GM18907 (cell line): ENCODE measurements at regions not wholly inside any gene's neighbourhood (a gene's known extent, or its start where the extent isn't known, plus 50 kb on each side); places are given as distances from the start of the nearest gene placed in this dataset.

Source experiments
- ATAC-seq: cut with Tn5 transposase; IDR thresholded peaks from one replicate; pipeline ENCODE4 v1.9.1; 2021; ENCODE audit warnings: mild to moderate bottlenecking, moderate library complexity; ENCODE audit not compliant: unreplicated experiment

DNA sequence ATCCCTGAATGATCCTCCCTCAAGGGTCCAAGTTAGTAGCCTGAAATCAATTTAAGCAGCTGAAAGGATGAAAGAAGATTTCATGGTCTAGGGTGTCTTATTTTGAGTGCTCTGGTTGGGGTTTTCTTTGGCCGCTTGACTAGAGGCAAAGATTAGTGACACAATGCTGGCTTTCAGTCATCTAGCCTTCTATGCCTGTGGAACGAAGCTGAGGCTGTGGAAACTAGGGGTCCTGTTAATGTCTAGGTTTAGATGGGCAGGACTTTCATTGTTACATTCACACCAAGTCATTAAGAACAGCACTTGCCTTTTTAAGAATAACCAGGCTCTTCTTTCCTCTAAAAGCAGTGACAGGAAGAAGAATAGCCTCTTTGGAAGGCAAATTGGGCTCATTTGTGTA, 253.8 kb upstream of the E2F7 start:
- ATAC-seq: no peak

DNA sequence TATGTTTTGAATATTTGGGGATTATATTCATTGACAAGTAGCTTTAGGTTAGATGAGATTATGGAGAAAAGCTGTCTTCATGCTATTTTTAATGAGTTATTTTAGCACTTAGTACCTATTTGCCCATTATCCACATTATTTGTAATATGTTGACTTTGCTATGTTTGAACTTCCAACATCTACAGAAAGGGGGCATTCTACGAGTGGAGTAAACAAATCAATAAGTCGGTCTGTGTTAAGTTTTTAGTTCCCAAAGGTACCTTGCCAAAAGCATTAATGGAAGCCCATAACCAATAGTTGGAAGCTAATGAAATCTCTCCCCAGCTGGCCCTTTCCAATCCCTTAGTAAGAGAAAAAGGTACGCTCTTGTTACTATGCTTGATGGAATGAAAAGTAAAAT, 250.0 kb upstream of the E2F7 start:
- no peak for ATAC-seq

DNA sequence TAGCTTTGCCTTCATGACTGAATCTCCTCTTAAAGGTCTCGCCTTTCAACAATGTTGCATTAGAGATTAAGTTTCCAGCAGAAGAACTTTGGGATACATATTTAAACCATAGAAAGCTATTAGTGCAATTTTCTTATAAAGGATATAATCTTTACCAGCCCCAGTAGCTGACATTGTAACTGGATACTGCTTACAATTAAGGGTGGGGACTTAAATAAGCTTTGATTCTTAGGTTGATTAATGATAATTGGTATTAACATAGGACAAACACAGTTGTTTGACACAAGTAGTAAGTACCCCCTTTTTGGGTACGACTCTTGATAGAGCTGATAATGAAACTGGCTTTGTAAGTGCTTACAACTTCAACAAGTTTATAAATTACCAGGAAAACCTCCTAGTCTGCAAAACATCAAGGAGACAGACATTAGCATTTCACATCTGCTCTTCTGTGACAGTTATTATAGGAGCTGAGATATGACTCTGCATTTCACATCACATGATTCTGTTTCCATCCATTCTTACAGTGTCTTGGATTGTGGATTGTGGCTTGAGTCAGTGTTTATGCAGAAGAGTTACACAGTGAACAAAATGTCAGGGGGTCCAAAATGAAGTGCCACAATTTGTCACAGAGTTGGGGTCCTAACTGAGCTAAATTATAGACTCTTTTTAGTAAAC, 249.1 kb upstream of the E2F7 start:
- ATAC-seq: no peak

DNA sequence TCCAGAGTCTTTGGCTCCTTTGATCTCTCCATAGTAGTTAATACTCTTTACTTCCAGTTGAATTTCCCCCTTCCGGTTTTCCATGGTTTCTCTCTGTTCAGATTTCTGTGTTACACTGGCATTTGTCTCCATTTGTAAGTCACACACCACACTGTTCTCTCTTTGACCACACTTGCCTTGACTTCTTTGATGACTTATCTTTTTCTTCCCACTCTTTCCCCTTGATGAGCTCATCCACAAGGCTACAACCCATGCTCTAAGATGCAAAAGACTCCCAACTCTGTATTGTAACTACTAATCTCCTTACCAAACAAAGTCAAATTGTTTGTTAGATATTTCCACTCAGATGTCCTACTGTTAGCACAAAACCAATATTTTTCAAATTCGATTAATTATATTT, 242.7 kb upstream of the E2F7 start:
- no peak for ATAC-seq

DNA sequence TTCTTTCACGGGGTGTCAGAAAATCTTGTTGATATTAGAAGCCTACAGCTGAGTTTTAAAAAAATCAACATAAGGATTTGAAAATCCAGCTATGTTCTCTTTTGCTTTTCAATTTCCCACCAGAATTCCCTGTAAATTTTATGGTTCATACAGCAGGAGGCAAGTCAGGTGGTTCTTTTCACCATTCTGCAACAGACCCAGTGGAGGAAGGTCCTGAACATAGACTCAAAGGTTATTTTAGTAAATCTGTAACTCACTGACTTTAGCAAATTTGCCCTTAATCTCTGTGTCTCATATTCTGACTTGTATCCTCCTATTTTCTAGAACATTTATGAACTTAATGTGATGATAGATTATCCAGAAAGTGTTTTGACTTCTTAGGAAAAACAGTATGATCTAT, 235.4 kb upstream of the E2F7 start:
- ATAC-seq: no peak

DNA sequence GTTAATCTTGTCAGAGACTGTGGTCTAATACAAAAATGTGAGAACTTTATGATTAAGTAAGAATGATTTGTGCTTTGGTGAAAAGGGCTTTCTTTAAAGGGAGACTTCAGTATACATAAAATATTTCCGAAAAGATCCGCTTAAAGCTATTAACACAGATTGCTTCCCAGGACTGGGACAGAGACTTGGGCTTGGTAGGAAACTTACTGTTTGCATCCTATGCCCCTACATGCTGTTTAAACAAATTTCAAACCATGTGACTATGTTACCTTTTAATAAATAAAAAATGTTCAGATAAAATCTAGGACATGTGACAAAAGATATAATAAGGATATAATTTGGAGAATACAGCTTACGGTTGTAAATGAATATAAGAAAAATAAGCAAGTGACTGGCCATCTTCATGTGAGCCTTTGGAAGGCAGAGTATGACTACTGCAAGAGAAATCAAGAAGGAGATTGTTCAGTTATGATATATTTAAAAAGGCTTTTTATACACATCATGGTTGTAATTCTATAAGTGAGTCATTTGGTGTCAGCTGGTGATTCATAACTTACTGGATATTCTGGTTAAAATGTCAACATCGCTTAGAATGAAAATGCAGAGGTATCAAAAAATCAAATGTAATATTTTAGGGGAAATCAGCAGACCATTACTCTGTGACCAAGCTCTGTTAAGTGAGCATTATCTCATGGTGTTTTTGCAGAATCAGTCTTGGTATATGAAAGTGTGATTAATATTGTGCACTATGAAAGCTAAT, 234.7 kb upstream of the E2F7 start:
- no peak for ATAC-seq

DNA sequence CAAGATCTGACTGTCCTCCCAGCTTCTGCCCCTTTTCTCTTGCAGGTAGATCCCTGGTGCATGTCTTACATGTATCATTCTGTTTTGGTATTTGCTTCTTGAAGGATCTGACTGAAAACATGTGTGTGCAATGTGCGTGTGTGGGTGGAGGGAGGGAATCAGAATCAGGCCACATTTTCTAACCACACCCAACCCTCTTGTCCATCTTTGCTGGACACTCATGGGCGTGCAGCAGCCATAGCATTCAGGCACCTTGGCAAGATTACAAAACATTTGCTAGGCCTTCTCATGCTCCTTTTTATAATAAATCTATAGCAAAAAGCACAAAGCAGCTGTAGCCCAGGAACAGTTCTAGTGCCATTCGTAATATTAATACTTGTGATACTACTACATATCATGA, 233.6 kb upstream of the E2F7 start:
- ATAC-seq: no peak

DNA sequence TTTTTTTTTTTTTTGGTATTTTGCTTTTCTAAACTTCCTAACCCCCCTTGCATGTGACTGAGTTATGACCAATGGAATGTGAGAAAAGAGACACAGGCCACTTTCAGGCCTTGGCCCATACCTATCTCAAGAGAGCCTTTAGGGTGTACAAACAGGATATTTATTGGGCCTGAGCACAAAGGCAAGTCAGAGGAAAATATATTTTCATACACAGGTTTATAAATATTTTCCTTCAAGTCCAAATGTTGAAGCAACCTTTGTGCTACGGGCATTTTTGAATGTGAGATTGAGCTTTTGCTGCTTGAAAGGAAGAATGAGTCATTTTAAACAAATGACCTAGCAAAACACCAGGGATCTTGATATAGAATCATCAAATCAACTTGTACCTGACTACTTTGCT, 228.6 kb upstream of the E2F7 start:
- no peak for ATAC-seq

DNA sequence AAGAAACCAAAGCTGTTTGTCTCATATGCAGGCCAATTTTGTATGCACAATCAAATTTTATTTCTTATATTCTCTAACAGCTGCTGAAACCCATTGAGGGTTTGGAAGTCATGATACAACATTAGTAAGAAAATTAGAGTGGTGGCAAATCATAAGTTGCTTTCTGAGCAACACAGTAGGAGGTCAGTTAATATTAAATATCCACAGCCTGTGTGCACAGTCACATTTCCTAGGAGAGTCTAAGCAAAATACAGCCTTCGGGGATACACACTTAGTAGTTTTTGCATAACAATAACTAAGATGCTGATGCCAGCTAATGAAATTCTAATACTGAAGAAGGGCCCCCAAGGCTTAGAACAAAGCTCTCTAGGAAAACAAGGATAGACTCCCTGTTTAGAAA, 209.6 kb upstream of the E2F7 start:
- ATAC-seq: no peak

DNA sequence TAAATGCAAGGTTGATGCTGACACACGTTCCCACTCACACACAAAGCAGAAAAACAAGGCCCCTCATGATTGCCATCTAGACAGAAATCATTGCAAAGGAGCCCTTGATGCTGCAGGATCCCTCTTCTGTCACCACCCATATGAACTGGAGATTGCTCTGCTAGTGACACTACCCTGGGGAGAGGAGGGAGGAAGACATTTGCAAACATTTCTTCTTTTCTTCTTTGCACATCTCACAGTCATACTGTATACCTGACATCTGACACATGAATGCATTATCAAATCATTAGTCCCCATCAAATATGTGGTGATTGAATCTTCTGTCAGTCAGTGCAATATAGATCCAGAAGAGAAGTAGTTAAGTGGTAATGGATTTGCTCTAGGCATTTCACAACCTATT, 208.5 kb upstream of the E2F7 start:
- no peak for ATAC-seq

DNA sequence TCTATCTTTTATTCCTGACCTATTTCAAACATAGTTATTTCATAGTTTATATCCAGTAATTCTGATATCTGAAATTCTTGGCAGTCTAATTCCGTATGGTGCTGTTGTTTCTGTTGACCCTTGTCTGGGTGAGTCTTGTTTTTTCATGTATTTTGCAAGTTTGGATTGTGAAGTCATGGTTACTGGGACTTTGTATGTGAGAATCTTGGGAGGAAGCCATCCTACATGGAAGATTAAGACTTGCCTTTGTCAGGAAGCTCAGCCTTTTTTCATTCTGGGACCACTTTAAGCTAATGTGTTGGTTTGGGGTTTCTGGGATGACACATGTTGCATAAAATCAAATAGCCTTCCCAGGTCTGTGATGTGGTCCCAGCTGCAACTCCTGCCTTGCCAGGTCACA, 191.6 kb upstream of the E2F7 start:
- no peak for ATAC-seq

DNA sequence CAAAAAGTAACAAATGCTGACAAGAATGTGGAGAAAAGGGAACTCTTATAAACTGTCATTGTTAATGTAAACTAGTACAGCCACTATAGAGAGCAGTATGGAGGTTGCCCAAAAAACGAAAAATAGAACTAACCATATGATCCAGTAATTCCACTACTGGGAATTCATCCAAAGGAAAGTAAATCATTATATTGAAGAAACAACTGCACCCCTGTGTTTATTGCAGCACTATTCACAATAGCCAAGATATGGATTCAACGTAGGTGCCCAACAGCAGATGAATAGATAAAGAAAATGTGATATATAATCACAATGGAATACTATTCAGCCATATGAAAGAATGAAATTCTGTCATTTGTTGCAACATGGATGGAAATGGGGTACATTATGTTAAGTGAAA, 188.0 kb upstream of the E2F7 start:
- ATAC-seq: no peak

DNA sequence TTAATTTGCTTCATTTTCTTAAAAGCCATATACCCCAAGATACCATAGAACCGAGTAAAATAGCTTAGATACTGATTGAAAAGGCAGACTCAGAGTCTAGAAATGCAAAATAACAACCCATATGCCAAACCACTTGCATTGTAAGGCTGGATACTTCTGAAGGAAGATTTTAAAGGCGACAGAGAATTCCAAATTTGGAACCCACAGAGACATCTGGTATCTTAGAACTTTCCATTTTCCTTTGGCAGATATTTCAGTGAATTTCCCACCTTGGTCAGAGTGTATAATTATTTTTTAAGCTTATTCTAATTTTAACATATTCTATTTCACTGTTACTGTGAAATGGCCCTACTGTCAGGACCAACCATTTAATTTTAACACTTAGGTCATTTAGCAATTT, 186.4 kb upstream of the E2F7 start:
- no peak for ATAC-seq

DNA sequence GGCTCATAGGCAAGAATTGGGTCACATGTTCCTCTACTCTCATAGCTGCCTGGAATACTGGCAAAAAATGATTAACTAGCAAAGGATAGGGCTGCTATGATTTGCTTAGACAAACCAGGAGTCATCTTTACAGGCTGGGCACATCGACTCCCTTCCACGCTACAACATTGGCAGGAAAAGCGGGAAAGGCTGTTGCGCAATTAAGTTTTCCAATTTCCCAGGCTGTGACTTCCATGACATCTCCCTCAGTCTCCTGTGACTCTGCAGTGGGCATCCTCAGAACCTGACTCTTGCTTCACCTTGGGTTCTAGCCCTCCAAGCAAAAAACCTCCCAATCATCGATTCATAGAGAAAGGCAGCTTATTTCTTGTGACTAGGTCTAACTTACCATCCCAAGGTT, 184.5 kb upstream of the E2F7 start:
- no peak for ATAC-seq

DNA sequence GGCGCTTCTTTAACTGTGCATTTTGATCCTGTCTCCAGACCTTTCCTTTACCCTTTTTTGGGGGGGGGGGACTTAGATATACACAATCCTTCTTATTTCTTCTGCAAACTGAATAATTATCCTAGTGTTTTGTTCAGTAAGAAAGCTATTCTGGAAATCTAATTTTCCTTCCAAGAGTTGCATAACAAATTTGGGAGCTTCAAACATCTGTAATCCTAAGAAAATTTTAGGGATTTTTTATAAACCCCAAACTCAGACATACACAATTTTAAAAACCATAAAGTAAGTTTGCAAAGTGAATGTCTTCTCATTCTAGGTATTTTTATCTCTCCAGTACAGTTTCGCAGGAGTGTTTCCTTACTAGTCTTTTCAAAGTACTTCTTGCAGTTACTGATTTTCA, 182.7 kb upstream of the E2F7 start:
- no peak for ATAC-seq

DNA sequence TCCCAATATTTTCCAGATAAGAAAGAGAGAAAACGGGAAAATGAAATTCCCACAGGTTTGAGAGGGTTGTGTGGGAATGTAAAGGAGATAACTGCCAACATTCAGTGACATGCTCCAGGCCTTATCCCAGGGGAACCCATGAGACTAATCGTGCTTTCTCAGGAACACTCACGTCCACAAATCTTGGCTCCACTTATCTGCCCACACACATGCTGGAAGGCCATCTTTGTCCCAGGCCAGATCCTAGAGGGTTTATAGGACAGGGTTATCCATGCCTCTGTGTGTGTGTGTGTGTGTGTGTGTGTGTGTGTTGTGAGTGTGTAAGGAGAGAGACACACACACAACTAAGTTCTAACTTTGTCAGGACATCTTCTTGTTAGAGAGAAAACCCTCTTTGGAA, 182.2 kb upstream of the E2F7 start:
- ATAC-seq: no peak

DNA sequence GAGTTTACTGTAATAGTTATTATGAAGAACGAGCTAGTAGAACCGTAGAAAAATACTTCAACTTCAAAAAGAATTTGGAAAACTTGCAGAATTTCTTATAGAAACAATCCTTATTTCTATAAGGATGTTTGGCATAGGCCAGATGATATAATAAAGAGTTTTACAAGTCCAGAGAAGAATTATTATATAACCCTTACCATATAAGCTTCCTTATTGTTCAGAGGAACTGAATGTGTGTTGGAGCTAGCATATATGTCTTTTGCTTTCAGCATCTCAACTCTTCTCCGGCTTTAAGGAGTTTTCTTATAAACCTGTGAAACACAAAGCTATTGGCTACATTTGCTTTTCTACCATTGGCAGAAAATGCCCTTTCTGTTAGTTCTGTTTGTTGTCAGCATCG, 178.0 kb upstream of the E2F7 start:
- ATAC-seq: no peak

DNA sequence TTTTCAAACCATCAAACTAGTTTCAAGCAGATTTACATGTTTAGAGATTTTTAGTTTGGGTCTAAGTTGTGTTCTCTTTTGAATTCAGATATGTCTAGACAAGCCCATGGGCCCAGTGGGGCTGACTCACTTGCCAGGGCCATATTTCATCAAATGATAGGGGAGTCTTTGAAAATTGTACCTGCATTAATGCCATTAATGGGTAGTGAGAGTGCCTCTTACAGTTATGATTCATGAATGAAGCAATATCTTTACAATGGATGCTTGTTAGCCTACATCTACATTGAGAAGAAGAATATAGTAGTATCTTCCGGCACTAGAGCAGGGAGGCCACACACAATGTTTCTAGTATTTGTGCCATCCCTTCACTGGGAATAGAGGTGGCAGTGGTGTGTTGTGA, 174.2 kb upstream of the E2F7 start:
- ATAC-seq: no peak

DNA sequence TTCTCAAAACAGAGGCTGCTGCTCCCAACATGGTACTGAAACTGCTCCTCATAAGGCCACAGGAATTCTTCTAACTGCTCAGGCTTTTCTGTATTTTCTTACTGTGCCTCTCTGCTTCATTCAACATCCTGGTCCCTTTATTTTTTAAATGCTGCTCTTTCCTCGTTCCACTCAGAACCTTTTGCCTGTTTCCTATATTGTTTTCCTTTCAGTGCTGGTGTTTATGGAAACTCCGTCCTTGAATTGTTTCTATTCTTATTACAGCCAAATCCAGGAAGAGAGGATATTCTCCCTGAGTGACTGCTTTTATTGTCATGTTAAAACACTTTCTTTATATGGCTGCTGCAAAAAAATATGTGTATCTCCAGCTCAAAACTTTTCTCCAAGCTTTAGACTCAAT, 173.0 kb upstream of the E2F7 start:
- ATAC-seq: no peak

DNA sequence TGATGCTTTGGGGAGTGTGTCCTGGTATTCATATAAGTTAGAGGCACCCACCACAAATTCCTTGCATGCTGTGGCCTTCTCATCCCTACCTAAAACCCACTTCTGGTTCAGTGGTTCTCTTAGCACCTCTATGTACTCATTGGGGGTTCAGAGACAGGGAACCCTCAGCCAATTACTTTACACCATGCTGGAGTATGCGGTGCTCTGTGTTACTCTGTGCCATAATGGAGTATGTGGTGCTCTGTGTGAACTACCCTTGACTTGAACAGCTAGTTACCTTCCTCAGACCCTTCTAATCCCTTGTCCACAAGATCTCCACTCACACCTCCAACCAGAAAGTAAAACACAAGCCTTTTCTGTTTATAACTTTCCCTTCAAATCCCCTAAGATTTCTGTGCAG, 172.5 kb upstream of the E2F7 start:
- no peak for ATAC-seq

DNA sequence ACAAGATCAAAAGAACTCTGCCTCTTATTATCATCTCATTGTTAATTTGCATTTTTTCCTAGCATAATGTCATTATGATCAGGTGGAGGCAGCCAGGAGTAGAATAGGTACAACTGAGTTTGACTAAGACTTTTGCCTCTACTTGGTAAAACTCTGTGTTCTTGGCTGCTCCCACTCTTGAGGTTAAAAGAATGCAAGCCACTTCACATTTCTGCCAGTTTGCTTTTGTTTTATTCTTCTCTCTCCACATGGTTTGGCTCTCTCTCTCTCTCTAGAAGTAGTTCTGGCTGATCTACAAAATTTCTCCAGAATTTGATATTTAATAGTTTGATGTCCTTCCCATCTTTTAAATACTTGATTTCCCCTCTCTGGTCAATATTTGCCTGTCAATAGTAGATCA, 170.7 kb upstream of the E2F7 start:
- ATAC-seq: no peak

DNA sequence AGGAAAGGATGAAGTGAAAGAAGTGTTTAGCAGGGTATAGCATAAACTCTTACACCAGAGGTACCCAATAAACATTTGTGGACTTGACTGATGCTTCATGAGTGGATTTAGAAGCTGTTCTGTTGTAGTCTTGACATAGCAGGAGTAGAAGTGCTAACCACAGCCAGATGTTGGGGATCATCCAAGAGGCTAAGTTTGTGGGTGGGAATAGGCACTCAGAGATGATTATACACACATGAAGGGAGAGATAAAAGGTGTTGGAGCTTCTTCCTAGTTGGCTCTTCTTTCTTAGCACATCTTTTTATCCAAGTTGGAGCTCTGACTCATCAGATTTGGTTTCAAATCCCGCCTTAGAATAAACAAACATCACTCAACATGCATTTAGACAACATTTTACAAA, 166.7 kb upstream of the E2F7 start:
- ATAC-seq: no peak

DNA sequence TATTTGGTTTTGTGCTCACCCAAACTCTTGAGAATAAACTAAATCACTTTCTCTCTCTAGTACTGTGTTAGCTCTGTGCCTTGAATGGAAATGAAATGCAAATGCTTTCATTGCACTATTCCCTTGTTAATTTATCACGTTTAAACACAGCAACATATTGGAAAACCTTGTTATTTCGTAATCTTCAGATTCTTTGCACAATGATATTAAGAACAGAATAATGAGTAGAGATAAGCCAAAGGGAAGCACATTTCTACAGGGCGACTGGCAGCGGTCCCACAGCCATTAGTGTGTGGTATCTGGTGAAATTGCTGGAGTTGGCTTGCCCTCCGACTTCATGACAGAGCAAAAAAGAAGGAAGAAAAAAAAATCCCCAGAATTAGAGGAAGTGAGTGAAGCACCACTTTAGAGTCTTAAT, 166.1 kb upstream of the E2F7 start:
- ATAC-seq: no peak
